GM21360 (cell line): ENCODE measurements at regions not wholly inside any gene's neighbourhood (a gene's known extent, or its start where the extent isn't known, plus 50 kb on each side); places are given as distances from the start of the nearest gene placed in this dataset.

Source experiments
- ATAC-seq: cut with Tn5 transposase; IDR thresholded peaks from one replicate; pipeline ENCODE4 v1.9.1; 2021; ENCODE audit warnings: mild to moderate bottlenecking, moderate library complexity; ENCODE audit not compliant: unreplicated experiment

- no peak for ATAC-seq
These were observed 468.1 kb downstream of the IPMK start for GRCh38 chr10:57799625-57800024.

GRCh38 chr10:57798830-57799229 is 468.9 kb downstream of the IPMK start:
- no peak for ATAC-seq

- ATAC-seq: no peak
These were observed 476.1 kb downstream of the IPMK start for GRCh38 chr10:57791546-57791945.

DNA sequence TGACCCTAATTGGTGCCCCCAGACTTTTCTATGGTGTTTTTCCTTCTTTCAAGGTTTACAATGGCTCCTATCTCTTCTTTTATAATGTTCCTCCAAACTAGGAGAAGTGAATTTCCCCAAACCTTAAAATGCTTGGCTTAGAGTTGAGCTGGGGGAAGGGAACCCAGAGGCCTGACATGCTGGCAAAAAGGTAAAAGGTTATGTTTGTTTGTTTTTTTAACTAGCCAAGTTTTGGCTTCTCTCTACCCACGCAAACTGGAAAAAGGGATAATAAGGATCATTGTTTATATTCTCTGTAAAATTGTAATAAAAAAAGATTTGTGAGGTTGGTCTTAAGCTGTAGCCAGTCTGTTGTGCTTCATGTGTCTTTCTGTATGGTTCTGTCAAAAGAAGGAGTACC is 477.0 kb downstream of the IPMK start:
- no peak for ATAC-seq

GRCh38 chr10:57788117-57788516 is 479.6 kb downstream of the IPMK start:
- no peak for ATAC-seq

GRCh38 chr10:57786850-57787750 is 480.6 kb downstream of the IPMK start:
- ATAC-seq: no peak

DNA sequence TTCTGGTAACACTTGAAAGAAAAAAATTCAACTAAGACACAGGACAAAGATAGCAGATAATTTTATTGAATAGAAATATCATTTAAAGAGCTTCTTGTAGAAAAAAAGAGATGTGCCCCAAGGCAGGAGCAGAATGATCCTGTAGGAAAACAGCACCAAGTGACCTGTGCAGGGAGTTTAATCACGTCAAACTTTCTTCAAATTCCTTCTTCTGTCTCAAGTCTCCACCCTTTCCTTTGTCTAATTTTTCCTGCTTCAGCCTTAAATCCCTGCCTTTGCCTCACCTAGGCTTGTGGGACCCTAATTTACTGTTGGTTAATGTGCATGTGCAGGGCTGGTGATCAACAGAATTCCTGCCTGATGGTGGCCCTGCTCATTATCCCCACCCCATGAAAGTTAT is 481.4 kb downstream of the IPMK start:
- no peak for ATAC-seq

DNA sequence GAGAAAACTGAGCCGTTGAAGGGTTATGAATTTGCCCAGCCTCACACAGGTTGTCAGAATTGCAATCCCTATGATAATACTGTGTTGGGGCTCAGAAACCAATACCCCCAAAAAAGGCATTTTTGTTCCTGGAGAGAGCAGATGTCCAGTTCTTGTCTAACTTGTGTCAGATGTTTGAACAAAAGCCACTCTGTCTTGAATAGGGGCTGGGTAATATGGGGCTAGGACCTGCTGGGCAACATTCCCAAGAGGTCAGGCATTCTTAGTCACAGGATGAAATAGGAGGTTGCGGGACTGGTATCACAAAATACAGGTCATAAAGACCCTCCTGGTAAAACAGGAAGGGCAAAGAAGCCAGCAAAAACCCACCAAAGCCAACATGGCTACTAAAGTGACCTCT is 482.1 kb downstream of the IPMK start:
- no peak for ATAC-seq

GRCh38 chr10:57785068-57785467 is 482.6 kb downstream of the IPMK start:
- no peak for ATAC-seq

DNA sequence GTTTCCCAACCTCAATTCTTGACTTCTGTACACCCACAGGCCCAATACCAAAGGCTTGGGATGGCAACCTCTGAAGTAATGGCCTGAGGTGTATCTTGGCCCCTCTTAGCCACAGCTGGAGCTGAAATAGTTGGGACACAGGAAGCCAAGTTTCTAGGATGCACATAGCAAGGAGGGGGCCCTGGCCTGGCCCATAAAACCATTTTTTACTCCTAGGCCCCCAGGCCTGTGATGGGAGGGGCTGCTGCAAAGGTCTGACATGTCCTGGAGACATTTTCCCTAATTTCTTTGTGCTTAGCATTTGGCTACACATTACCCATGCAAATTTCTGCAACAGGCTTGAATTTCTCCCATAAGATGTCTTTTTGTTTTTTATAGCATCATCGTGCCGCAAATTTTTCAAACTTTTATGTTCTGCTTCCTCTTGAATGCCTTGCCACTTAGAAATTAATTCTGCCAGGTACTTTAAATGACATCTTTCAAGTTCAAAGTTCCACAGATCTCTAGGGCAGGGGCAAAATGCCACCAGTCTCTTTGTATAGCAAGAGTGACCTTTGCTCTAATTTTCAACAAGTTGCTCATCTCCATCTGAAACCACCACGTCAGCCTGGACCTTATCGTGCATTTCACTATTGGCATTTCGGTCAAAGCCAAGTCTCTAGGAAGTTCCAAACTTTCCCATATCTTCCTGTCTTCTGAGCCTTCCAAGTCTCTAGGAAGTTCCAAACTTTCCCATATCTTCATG is 490.8 kb downstream of the IPMK start:
- no peak for ATAC-seq

- no peak for ATAC-seq
These were observed 492.4 kb downstream of the IPMK start for GRCh38 chr10:57775250-57775649.

- ATAC-seq: no peak
These were observed 498.4 kb downstream of the IPMK start for GRCh38 chr10:57769298-57769697.

DNA sequence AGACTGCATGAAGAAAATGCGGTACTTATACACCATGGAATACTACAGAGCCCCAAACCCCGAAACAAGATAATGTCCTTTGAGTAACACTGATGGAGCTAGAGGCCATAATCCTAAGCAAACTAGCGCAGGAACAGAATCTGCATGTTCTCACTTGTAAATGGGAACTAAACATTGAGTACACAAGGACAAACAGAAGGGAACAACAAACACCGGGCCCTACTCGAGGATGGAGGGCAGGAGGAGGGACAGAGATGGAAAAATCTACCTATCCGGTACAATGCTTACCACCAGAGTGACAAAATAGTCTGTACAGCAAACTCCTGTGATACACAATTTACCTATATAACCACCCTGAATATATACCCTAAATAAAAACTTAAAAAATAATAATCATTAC is 507.9 kb downstream of the IPMK start:
- no peak for ATAC-seq

DNA sequence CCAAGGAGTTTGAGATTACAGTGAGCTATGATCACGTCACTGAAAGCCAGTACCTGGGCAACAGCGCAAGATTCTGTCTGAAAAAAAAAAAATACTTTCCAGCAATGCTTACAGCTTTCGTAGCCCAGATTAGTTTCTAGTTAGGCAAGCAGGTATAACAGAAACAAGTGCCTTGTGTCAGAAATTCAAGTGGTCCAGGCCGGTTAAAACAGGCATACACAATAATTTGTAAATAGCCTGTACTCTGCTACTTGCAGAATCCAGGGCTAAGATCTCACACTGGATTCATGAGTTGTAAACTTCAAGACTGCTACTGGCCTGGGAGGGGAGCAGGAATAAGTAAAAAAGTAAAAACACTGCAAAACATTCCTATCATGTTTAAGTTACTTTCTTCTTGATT is 512.9 kb downstream of the IPMK start:
- no peak for ATAC-seq

DNA sequence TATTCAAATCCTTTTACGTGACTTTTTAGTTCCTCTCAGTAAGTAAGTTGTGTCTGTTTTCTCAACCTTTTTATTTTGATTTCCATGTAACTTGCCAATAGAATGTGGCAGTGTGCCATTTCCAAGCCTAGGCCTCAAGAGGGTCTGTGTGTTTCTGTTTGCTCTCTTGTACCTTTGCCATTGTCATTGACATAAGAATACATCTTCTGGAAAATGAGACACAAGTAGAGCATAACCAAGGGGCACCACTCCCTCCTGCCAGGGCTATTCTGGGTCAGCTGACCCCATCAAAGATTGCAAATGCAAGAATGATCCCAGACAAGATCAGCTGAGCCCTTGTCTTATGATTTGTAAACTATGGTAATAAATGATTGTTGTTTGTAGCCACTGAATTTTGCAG is 524.0 kb downstream of the IPMK start:
- ATAC-seq: no peak

DNA sequence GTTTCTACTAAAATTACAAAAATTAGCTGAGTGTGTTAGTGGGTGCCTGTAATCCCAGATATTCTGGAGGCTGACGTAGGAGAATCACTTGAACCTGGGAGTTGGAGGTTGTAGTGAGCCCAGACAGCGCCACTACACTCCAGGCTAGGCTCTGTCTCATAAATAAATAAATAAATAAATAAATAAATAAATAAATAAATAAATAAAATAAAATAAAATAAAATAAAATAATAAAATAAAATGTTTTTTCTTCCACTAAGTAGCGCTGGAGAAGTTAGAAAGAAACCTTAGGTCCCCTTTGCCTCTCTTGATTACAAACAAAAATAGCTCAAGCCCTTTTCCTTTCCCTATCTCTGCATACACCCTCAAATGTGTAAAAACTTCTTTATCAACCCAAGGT is 525.9 kb downstream of the IPMK start:
- no peak for ATAC-seq

- ATAC-seq: no peak
These were observed 544.4 kb downstream of the IPMK start for GRCh38 chr10:57723305-57723704.

DNA sequence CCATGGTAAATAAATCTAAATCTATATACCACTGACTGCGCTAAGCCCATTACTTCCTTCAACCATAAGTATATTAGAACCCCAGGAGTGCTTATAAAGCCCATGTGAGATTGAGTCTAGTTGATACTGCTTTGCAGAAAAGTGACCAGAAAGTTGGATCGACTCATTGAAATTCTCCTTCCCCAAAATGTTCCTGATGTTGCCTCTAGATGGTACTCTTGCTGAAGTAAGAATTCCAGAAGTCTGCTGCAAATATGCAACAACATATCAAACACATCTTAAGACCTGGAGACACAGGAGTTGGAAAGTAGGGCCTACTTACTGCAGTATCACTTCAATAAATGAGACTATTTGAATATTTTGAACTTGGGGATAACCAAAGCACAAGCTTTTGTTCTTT is 550.8 kb downstream of the IPMK start:
- no peak for ATAC-seq

DNA sequence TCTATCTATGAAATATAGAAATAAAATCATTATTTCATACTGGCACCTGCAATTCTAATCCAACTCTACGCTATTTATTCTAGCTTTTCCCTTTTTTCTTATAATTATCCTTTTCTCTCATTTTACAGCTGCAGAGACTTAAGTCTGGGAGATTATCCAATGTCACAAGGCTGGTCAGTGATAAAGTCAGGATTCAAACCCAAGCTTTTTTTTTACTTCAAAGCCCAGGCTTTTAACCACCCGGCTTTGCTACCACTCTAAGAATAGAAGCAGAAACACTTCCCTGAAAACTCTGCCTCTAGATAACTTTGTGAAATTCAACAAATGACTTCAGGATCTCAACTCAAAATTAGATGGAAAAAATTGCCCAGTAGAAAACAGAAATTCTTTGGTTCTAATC is 552.5 kb downstream of the IPMK start:
- no peak for ATAC-seq

DNA sequence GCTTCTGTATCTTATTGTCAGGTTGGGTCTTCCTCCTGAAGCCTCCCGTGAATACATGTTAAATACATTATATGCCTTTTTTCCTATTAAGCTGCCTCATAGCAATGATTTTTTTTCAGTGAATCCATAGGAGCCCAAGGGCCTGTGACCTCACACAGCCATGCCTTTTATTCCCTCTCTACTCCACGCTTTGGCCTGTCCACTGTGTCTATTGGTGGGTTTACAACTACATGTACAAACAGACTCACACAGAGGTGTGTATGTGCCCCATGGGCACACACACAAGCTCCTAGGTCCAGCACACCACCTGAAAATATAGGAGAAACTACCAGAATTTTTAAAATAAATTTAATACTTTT is 560.4 kb downstream of the IPMK start:
- no peak for ATAC-seq

DNA sequence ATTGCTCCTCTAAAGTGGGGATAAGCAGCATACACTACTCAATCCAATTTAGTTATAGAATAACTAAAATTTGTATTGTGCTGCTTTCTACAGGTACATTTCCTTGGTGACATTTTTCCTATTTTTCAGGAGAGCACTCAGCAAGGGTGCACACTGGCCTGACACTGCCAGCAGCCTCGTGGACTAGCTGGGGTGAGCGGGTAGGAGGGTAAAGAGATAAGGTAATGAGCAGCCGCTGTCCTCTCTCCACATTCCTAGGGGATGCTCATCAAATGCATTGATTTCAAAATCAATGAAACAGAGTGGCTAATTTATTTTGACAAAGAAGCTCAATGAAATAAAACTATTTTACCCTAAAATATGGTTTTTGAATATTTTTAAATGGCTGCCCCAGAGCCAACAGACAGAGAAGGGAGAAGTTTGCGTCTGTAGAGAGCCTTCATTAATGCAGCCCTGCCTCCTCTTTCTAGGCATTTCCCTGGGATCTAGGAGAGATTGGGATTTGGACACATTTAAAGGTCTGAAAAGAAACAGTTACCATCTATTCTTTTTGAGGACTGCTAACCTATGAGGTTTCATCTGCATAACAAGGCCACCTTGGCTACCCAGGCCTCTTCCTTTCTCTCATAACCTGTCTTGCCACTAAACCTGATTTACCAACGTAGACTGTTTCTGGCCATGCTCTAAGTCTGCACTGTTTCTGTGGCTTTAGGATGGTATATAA is 561.0 kb downstream of the IPMK start:
- no peak for ATAC-seq

DNA sequence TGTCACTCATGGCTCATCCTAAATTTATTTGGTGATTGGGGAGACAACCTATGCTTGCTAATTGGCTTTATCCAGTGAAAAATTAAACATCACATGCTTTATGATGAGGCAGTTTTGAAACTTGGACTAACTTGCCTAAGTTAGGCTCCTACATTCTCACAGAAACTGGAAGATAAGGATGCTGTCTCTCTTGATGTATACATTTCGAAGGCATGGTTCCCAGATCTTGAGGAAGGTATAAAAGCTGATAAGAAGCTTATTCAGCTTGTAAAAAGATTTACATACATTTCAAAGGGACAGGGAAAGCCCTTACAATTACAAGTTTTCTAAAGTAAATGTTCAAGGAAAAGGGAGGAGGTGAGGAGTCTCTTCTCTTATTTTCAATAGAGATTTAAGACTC is 561.7 kb downstream of the IPMK start:
- no peak for ATAC-seq
